OCI-LY1 (cell line): ENCODE measurements at regions not wholly inside any gene's neighbourhood (a gene's known extent, or its start where the extent isn't known, plus 50 kb on each side); places are given as distances from the start of the nearest gene placed in this dataset.

Experiments
- H2AFZ ChIP-seq: fragments of 200-600 bp; sonication (generic), shearing (Covaris generic); 2 replicates; pipeline ENCODE4 v1.6.0; 2014; ENCODE audit warnings: antibody characterized with exemption, mild to moderate bottlenecking, low read length
- H3F3A ChIP-seq: fragments of 200-600 bp; sonication (generic), shearing (Covaris generic); 2 replicates; pipeline ENCODE4 v1.6.0; 2014; ENCODE audit warnings: mild to moderate bottlenecking, antibody characterized with exemption, low read length, moderate library complexity; ENCODE audit not compliant: insufficient read depth
- H3K27ac ChIP-seq: fragments of 200-600 bp; sonication (generic); 2 replicates; pipeline ENCODE4 v1.5.1; 2014; ENCODE audit warnings: low read length, mixed run types, mild to moderate bottlenecking, low read depth; ENCODE audit not compliant: poor library complexity, severe bottlenecking
- H3K27me3 ChIP-seq: fragments of 200-600 bp; sonication (generic); 2 replicates; pipeline ENCODE4 v1.6.0; 2014; ENCODE audit warnings: antibody characterized with exemption, mild to moderate bottlenecking, low read length, moderate library complexity; ENCODE audit not compliant: insufficient read depth
- H3K36me3 ChIP-seq: fragments of 200-600 bp; sonication (generic); 2 replicates; pipeline ENCODE4 v1.6.1; 2014; ENCODE audit warnings: mild to moderate bottlenecking, antibody characterized with exemption, low read length, moderate library complexity, mixed read lengths; ENCODE audit not compliant: insufficient read depth
- H3K4me1 ChIP-seq: fragments of 200-600 bp; sonication (generic); 2 replicates; pipeline ENCODE4 v1.5.1; 2014; ENCODE audit warnings: mild to moderate bottlenecking, low read length, moderate library complexity; ENCODE audit not compliant: insufficient read depth, severe bottlenecking
- H3K4me2 ChIP-seq: fragments of 200-600 bp; sonication (generic), shearing (Covaris generic); 2 replicates; pipeline ENCODE4 v1.6.1; 2014; ENCODE audit warnings: low read length
- H3K4me3 ChIP-seq: fragments of 200-600 bp; sonication (generic); 2 replicates; pipeline ENCODE4 v1.5.1; 2014; ENCODE audit warnings: low read length, low read depth, mild to moderate bottlenecking, mixed read lengths; ENCODE audit not compliant: poor library complexity, severe bottlenecking
- H3K79me2 ChIP-seq: fragments of 200-600 bp; shearing (Covaris generic); 2 replicates; pipeline ENCODE4 v1.6.1; 2016; ENCODE audit warnings: mixed run types, low read length, mixed read lengths; ENCODE audit not compliant: insufficient read depth
- H3K9ac ChIP-seq: fragments of 200-600 bp; sonication (generic), shearing (Covaris generic); 2 replicates; pipeline ENCODE4 v1.6.1; 2014; ENCODE audit warnings: mild to moderate bottlenecking, low read length, mixed read lengths
- H3K9me2 ChIP-seq: fragments of 200-600 bp; sonication (generic), shearing (Covaris generic); 2 replicates; pipeline ENCODE4 v1.6.1; 2014; ENCODE audit warnings: low read depth, mild to moderate bottlenecking, low read length, mixed read lengths
- H3K9me3 ChIP-seq: fragments of 200-600 bp; shearing (Covaris generic); 2 replicates; pipeline ENCODE4 v1.6.1; 2014; ENCODE audit warnings: low read length, mixed read lengths
- H4K20me1 ChIP-seq: fragments of 200-600 bp; sonication (generic), shearing (Covaris generic); 2 replicates; pipeline ENCODE4 v1.6.0; 2016; ENCODE audit warnings: mild to moderate bottlenecking, low read length; ENCODE audit not compliant: insufficient read depth
- CTCF ChIP-seq: fragments of 200-600 bp; sonication (generic), shearing (Covaris generic); IDR thresholded peaks from 2 replicates; pipeline ENCODE4 v1.5.1; 2017; ENCODE audit warnings: mild to moderate bottlenecking, antibody characterized with exemption, low read length, moderate library complexity, mixed read lengths
- EZH2 ChIP-seq: fragments of 200-600 bp; sonication (generic), shearing (Covaris generic); IDR thresholded peaks from 2 replicates; pipeline ENCODE4 v1.8.0; 2017; ENCODE audit warnings: borderline replicate concordance, mixed run types, mild to moderate bottlenecking, antibody characterized with exemption, low read length, moderate library complexity, mixed read lengths

- Histone ChIP-seq H3F3A (no peaks in the 10 kb centered on the region), H2AFZ (no peak overlapping the region), H3K9me2 (no peaks in the 10 kb centered on the region), H3K27ac (no peak overlapping the region), H3K79me2 (no peaks in the 10 kb centered on the region), H3K4me2 (no peak overlapping the region), H4K20me1 (no peaks in the 10 kb centered on the region), H3K36me3 (no peaks in the 10 kb centered on the region), H3K4me1 (no peaks in the 10 kb centered on the region), H3K9ac (no peak overlapping the region), H3K27me3 (no peaks in the 10 kb centered on the region), H3K4me3 (no peak overlapping the region), H3K9me3 (no peaks in the 10 kb centered on the region)
- TF ChIP-seq CTCF (no peak), EZH2 (no peak)
Measured at GRCh38 chr12:19706936-19707335, 267.6 kb downstream of the AEBP2 start.

GRCh38 chr12:19707948-19708409 is 268.7 kb downstream of the AEBP2 start:
- H3K9me3 ChIP-seq: no peaks in the 10 kb centered on the region
- H3K4me3 ChIP-seq: no peak overlapping the region
- H3F3A ChIP-seq: no peaks in the 10 kb centered on the region
- H3K36me3 ChIP-seq: no peaks in the 10 kb centered on the region
- H3K9me2 ChIP-seq: no peaks in the 10 kb centered on the region
- H3K79me2 ChIP-seq: no peaks in the 10 kb centered on the region
- no peak overlapping the region for H3K27ac ChIP-seq
- no peak overlapping the region for H2AFZ ChIP-seq
- no peaks in the 10 kb centered on the region for H3K4me1 ChIP-seq
- no peaks in the 10 kb centered on the region for H4K20me1 ChIP-seq
- TF ChIP-seq CTCF: no peak
- no peak for TF ChIP-seq EZH2
- no peaks in the 10 kb centered on the region for H3K27me3 ChIP-seq
- no peak overlapping the region for H3K9ac ChIP-seq
- H3K4me2 ChIP-seq: no peak overlapping the region

- Histone ChIP-seq H3K9me3 (no peaks in the 10 kb centered on the region), H3K9ac (no peak overlapping the region), H4K20me1 (no peaks in the 10 kb centered on the region), H3K4me2 (no peak overlapping the region), H3K79me2 (no peaks in the 10 kb centered on the region), H2AFZ (no peak overlapping the region), H3K27ac (no peak overlapping the region), H3K4me3 (no peak overlapping the region), H3F3A (no peaks in the 10 kb centered on the region), H3K36me3 (no peaks in the 10 kb centered on the region), H3K27me3 (no peaks in the 10 kb centered on the region), H3K4me1 (no peaks in the 10 kb centered on the region), H3K9me2 (no peaks in the 10 kb centered on the region)
- TF ChIP-seq EZH2 (no peak), CTCF (no peak)
Measured at GRCh38 chr12:19709889-19710288, 270.6 kb downstream of the AEBP2 start.
